ENCODE measurements at regions not wholly inside any gene's neighbourhood (a gene's known extent, or its start where the extent isn't known, plus 50 kb on each side); places are given as distances from the start of the nearest gene placed in this dataset.

DNA sequence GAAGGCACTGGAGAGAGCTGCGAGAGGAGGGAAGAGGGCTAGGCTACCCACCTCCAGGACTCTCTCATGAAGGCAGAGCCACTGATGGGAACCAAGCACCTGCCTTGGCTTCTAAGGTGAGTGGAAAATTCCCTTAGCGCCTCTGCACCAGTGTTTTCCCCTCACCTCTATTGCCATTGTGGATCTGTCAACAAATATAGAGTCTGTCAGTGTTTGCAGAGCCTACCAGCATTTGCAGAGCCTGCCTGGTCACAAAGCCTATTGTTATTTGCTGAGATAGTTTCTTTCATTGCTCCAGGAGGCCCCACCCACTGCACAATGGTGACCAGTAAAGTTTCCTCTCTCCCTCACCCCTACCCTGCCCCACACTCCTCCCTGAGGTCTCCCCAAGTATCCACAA lies 141.9 kb downstream of the MRPL14 start:
- DNase-seq = no peak

DNA sequence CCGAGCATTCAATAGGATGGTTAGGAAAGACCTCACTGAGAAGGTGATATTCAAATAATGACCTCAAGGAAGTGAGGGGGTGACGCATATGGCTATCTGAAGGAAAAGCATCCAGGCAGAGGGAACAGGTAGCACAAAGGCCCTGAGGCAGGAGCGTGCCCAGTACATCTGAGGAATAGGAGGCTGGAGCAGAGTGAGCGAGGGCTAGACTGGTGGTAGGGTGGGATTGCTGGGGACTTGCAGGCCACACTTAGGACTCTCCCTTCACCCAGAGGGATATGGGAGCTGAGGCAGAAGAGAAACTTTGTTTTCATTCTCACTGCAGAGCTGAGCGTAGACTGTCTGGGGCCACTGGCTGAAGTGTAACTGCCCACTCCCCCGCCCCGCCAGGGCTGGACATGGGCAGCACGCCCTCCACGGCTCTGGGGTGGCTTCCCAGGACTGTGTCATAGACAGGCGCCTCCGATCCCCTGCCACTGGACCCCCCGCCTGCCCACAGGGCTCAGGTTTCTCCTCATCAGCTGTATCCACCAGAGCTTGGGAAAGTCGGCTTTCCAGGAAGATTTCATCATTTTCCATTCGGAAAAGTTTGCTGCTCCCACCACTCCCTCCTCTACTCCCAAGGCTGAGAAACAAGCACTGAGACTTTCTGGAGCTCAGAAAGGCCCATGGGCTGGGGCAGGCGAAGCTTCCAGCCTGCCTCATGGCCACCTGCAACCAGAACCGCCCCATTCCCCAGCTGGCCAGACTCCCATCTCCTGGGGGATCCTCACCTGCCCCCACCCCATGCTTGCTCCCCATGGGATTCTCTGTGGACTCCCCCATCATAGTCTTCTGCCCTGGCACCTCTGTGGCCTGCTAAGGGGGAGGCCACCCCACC lies 142.6 kb downstream of the MRPL14 start:
- no peak for DNase-seq

DNA sequence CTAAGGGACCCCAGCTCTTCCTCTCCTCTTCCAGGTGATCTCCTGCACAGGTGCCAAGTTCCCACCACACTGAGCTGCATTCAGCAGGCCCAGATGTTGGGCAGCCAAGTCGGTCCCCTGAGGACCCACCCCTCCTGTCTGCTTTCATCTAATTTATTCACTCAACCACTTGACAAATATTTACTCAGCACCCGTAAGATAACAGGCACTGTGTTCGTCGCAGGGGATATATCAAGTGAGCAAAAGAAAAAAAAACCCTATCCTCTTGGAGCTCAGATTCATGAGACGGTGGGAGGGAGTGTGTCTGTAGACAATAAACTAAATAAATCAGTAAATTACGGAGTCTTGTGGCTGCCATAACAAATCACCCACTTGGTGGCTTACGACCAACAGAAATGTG lies 143.6 kb downstream of the MRPL14 start:
- DNase-seq = no peak

DNA sequence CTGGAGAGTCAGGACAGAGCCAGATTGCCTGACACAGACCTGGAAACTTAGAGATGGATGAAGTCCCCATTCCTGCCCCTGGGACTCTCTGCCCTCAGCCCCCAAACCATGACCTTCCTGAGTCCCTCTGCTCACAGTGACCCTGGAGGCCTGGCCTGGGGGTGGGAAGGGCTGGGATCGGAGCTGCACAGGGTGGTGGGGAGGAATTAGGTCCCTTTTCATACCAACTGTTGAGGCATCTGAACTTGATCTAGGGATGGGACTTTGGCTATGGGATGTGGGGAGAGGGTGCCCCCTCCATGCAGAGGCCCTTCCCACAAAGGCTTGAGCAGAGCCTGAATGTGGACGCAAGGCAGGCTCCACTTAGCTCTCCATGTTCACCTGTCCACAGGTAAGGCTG lies 144.1 kb downstream of the MRPL14 start:
- no peak for DNase-seq

DNA sequence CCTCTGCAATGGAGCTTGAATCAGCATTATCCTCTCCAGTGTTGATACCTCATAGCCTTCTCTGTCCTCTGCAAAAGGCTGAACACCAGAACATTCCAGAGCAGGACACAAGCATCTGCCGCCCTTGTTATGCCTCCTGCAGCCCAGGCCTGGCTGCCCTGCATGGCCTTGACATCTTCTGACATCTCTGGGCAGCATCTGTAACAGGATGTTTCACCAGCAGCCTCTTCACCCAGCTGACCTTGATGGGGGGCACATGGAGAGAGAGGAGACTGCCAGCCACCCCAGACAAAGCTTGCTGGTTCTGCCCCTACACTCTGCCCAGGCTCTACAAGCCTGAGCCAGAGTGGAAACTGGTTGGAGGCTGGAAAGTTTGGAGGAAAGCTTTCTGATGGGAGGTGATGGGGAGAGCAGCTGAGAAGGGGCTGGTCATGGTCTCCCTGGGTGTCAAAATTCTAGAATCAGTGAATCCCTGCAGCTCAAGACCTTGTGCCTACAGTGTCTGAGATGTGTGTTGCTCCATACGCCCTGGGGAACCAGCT lies 145.1 kb downstream of the MRPL14 start:
- DNase-seq = no peak

DNA sequence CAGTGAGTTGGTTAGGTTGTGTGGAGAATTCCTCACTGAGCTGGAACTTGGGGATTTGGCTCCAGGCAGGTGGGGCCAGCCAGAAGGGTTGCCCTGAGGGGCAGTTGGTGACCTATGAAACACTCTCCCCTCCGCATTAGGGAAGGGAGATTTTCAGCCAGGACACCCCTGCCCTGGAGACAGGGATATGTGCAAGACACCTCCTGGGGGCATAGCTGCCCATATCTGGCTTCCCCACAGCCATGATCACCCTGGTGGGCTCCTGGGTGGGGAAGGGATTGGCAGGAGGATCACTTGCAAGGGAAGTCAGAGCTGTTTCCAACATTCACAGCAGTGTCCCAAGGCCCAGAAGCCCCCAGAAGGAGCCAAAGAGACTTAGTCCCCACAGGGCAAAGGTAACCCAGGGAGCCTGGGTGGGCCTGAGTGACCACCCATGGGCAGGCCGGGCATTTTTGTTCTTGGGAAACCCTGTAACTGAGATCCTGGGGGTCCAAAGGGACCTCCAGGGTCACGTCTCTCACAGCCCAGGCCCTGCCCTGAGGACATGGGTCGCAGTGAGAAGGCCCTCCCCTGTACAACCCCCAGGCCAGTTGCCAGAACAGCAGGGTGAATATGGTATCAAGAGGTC lies 145.8 kb downstream of the MRPL14 start:
- DNase-seq = no peak

DNA sequence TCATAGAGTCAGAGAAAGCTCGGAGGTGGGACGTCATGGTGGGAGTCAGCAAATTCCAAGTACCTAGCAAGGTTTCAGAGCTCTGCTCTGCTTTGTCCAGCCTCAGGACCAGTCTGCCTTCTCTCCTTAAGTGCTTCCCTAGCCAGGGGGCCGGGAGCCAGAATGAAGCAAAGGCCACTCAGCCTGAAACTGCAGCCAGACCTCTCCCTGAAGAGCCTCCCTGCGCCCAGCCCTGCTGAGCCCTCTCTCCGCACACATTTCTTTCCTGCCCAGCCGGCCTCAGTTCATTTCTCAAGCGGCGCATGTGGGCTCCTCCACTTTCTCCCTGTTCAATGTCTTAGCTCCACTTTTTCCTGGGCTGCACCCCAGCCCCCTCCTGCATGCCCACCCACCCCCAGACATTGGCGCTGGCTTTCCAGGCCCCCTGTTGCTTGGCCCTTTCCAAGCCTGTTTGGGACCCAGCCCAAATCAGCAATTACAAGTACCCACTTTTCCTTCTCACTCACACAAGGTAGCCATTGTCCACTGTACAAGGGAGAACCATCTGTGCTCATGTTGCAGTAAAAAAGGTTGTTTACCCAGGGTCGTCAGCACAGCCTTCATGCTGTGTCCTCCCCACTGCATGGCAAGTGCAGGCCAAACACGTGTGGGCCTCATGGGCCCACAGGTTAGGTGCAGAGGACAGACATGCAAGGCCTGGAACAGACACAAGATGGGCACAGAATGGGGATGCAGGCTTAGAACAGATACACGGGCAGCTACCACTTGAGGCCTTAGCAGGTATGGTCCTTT lies 147.1 kb downstream of the MRPL14 start:
- peak in 9 of 56 donors; percentile 7 to 51 (median 17) for DNase-seq

DNA sequence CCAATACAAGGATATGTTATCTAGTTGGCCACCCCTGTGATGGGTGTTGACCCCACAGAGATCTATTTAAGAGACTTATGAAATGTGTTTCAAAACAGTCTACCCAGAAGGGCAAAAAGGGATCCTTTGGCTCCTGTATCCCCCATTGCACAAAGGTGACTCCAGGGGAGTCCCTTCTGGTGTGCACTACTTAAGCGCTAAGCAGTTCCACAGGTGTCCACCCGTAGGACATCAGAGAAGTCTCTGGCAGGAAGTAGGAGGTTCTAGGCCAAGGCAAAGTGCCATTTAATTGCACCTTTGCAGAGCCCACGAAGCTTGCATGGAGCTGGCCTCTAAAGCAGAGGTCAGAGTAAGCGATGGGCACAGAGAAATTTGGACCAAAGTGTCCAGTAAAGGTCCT lies 147.7 kb downstream of the MRPL14 start:
- DNase-seq = no peak

GRCh38 chr6:43978473-43979346 lies 148.5 kb downstream of the MRPL14 start:
- no peak for DNase-seq

DNA sequence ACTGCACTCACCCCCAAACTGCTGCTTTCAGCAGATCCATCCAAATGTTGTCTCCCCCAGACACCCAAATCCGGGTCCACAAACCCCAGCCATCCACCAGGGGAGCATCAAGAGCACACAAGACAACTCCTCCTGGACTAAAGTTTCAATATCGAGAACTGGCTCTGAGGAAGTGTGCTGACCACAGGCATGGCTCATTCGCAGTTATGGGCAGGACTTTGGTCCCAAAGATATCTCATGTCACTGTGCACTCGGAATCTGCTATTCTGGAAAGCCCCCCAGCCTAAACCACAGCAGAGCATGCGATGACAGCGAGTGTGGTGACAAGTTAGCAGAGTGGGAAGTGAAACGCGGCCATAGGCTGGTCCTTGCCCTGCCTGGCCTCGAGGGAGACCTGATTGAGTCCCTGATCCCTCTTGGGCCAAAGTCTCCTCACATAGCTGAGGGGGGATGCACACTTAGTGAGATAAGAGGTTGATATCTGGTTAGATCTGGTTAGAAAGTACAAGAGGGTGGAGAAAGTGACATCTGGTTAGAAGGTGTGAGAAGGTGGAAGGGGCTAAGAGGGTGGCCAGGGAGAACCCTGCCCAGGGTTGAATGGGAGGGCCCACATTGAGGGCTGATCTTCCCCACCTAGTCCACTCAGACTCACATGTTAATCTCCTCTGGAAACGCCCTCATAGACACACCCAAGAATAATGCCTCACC lies 149.7 kb downstream of the MRPL14 start:
- DNase-seq = no peak

- no peak for DNase-seq
Measured at GRCh38 chr6:43976706-43977403, 150.4 kb downstream of the MRPL14 start.

DNA sequence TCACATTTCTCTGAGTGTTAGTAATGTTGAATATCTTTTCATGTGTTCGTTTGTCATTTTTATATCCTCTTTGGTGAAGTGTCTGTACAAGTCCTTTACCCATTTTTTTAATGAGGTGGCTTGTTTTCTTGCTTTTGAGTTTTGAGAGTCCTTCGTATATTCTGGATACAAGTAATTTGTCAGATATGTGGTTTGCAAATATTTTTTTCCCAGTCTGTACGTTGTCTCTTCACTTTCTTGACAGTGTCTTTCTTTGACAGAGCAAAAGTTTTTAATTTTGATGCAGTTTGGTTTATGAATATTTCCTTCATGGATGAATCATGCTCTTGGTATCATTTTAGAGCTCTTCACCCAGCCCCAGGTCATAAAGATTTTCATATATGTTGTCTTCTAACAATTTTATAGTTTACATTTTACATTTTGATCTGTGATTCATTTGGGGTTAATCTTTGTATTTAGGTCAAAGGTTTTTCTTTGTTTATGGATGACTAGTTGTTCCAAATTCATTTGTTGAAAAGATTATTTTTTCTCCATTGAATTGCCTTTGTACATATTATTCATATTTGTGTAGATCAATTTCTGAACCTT lies 152.5 kb downstream of the MRPL14 start:
- no peak for DNase-seq

DNA sequence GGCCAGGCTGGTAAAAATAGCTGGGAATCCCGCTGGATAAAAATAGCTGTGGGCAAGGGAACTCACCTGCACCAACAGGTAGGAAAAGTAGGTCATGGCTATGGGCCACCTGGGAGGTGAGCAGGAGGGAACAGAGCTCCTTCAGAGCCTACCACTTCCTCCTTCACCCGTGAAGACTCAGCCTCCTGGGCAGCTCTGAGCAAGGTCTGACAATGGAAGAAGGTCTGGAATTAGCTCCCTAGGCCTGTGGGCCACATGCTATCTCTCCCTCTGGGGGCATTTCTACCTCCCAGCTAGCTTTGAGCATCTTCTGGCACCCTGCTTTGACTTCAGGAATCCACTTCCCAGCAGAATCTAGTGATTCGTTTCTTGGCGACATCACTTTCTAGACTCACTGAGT lies 153.9 kb downstream of the MRPL14 start:
- DNase-seq = no peak

DNA sequence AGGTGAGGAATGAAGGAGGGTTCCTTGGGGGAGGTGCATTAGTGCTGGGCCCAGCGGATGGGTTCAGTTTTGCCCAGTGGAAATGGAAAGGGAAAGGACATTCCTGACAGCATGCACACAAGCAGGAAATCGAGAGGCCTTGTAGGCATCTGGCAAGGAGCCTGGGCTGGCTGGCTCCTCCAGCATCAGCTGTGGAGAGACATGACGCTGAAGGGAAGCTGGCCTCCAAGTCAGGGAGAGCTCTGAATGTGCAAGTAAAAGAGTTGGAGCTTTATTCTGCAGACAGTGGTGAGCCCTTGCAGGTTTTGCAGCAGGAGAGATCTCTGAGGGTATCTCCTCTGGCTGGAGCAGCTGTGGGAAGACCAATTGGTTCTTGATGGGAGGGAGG lies 154.3 kb downstream of the MRPL14 start:
- peak in 31 of 56 donors; percentile 6 to 72 (median 27) for DNase-seq

GRCh38 chr6:43972179-43972912 lies 154.9 kb downstream of the MRPL14 start:
- no peak for DNase-seq

DNA sequence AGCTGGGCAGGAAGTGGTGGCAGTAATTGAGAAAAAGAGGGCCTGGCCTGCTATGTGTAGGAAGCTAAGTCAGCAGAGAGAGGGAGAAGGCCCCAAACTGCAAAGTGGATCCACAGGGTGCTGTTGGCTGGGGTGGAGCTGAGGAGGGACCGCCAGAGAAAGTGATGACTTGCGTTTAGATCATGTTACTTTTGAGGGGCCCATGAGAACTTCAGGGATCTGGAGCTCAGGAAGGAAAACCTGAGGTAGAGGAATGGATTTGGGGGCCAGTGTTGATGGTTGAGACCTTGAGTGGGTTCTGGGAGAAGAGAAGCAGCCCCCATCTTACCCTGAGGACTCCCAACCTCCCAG lies 155.5 kb downstream of the MRPL14 start:
- DNase-seq = no peak

DNA sequence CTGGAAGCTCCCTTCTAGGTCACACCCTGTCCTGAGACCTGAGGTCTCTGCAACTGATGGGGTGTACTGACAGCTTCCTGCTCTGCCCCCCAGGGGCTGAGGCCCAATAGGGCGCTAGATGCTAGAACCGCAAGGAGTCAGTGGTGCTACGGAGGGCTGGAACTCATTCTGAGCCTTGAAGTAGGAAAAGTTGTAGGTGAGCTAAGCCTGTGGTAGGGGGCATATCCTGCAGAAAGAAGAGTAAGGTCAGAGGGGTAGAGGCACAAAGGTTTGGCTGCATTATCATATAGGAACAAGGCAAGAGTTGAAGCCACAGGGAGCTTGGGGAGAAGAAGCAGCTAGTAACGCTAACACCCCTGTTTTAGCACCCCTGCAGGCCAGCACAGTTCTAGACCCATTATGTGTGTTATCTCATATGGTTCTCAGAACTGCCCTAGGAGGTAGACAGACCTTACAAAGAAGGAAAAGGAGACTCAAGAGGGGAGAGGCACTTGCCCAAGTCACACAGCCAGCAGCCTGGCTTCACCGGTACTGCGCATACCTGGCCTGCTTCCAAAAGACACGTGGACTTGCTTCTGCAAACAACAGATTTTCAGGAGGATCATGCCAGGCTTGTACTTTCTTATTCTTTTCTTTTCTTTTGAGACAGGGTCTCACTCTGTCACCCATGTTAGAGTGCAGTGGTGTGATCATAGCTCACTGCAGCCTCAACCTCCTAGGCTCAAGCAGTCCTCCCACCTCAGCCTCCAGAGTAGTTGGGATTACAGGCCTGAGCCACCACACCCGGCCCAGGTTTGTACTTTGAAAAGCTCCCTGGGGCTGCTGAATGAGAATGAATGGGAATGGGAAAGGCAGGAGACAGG lies 156.1 kb downstream of the MRPL14 start:
- DNase-seq = no peak
